Calu3 (cell line): ENCODE measurements at regions not wholly inside any gene's neighbourhood (a gene's known extent, or its start where the extent isn't known, plus 50 kb on each side); places are given as distances from the start of the nearest gene placed in this dataset.

Experiments
- BruUV-seq: library from RNA; stranded (reverse); fragments of 400-500 nt; replicated peaks from 2 replicates; lab custom pipeline; 2021; lab: Mats Ljungman, UMichigan
- CTCF ChIA-PET: fragments of 300-600 bp; sonication (Branson Sonifier 250); formaldehyde crosslinking; loops from one replicate; lab custom pipeline; 2022; ENCODE audit warnings: antibody characterized with exemption; lab: Charles Lee
- DNase-seq: peaks from one replicate; pipeline ENCODE4 v3.0.0; 2022
- H3K27ac Mint-ChIP-seq: one replicate; pipeline ENCODE4 v1.8.0; 2022; ENCODE audit warnings: mixed read lengths; ENCODE audit not compliant: unreplicated experiment
- H3K27me3 Mint-ChIP-seq: one replicate; pipeline ENCODE4 v1.8.0; 2022; ENCODE audit warnings: mixed read lengths; ENCODE audit not compliant: unreplicated experiment
- H3K36me3 Mint-ChIP-seq: one replicate; pipeline ENCODE4 v1.8.0; 2022; ENCODE audit warnings: mild to moderate bottlenecking, moderate library complexity, mixed read lengths; ENCODE audit not compliant: insufficient read depth, unreplicated experiment
- H3K4me1 Mint-ChIP-seq: one replicate; pipeline ENCODE4 v1.8.0; 2022; ENCODE audit warnings: mild to moderate bottlenecking, low read depth, mixed read lengths; ENCODE audit not compliant: unreplicated experiment
- H3K4me3 Mint-ChIP-seq: one replicate; pipeline ENCODE4 v1.8.0; 2022; ENCODE audit warnings: mild to moderate bottlenecking, low read depth, moderate library complexity, mixed read lengths; ENCODE audit not compliant: unreplicated experiment
- H3K9me3 Mint-ChIP-seq: one replicate; pipeline ENCODE4 v1.8.0; 2022; ENCODE audit warnings: low read depth, mixed read lengths; ENCODE audit not compliant: unreplicated experiment
- intact Hi-C: fragments of 100-400 bp; cut with micrococcal nuclease; formaldehyde crosslinking; loops from one replicate; pipeline ENCODE4 v1.10.0; 2022; ENCODE audit not compliant: unreplicated experiment
- TF ChIP-seq, protein P1 (sequence below): fragments of 200-600 bp; IDR thresholded peaks from one replicate; pipeline ENCODE4 v1.8.0; 2022; ENCODE audit warnings: antibody characterized with exemption; ENCODE audit not compliant: unreplicated experiment

GRCh38 chrX:45664727-45665290 lies 464.1 kb upstream of the DIPK2B start:
- TF ChIP-seq, protein P1, sequence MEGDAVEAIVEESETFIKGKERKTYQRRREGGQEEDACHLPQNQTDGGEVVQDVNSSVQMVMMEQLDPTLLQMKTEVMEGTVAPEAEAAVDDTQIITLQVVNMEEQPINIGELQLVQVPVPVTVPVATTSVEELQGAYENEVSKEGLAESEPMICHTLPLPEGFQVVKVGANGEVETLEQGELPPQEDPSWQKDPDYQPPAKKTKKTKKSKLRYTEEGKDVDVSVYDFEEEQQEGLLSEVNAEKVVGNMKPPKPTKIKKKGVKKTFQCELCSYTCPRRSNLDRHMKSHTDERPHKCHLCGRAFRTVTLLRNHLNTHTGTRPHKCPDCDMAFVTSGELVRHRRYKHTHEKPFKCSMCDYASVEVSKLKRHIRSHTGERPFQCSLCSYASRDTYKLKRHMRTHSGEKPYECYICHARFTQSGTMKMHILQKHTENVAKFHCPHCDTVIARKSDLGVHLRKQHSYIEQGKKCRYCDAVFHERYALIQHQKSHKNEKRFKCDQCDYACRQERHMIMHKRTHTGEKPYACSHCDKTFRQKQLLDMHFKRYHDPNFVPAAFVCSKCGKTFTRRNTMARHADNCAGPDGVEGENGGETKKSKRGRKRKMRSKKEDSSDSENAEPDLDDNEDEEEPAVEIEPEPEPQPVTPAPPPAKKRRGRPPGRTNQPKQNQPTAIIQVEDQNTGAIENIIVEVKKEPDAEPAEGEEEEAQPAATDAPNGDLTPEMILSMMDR, result no peak
- CTCF ChIA-PET, result no interaction called here
- intact Hi-C loops, result no loop called here
- no peak for DNase-seq
- Mint-ChIP-seq H3K4me1 (no peaks in the 10 kb centered on the region), H3K36me3 (no peaks in the 10 kb centered on the region), H3K27ac (no peak overlapping the region), H3K4me3 (no peak overlapping the region), H3K9me3 (no peaks in the 10 kb centered on the region), H3K27me3 (no peaks in the 10 kb centered on the region)
- BruUV-seq, result no TSS peak

DNA sequence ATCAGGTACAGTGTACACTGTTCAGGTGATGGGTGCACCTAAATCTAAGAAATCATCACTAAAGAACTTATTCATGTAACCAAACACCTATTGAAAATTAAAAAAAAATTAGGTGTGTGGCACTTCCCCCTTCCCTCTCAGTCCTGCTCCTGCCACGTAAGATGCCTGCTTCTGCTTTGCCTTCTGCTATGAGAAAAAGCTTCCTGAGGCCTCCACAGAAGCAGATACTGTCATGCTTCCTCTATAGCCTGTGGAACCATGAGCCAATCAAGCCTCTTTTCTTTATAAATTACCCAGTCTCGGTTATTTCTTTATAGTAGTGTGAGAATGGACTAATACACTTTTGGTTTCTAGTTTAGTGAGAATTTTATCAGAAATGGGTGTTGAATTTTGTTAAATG lies 459.8 kb upstream of the DIPK2B start:
- Mint-ChIP-seq H3K36me3 (no peaks in the 10 kb centered on the region), H3K9me3 (peaks cover 2% of the 10 kb centered on the region), H3K4me3 (no peak overlapping the region), H3K27ac (no peak overlapping the region), H3K4me1 (no peaks in the 10 kb centered on the region), H3K27me3 (no peaks in the 10 kb centered on the region)
- BruUV-seq, result no TSS peak
- CTCF ChIA-PET, result no interaction called here
- DNase-seq, result no peak
- intact Hi-C loops, result no loop called here
- TF ChIP-seq, protein P1, result no peak

DNA sequence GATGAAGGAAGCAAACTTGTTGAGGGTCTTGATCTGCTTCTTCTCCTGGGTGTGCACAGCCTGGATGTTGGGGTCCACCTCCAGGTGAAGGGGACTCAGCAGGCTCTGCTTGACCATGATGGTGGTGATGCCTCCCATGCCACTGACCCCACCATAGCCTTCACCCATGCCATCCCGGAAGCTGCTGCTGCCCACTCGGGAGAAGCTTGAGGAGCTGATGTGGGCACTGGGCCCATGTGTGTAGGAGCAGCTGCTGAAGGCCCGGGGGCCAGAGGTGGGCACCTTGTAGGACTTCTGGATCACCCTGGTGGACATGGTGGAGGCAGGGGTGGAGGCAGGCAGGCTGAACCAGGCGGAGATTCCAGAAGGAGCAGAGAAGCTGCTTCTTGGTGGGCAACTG lies 432.7 kb upstream of the DIPK2B start:
- TF ChIP-seq, protein P1, result no peak
- H3K27ac Mint-ChIP-seq, result no peak overlapping the region
- no peaks in the 10 kb centered on the region for H3K36me3 Mint-ChIP-seq
- BruUV-seq, result no TSS peak
- no peaks in the 10 kb centered on the region for H3K4me1 Mint-ChIP-seq
- no peak for DNase-seq
- intact Hi-C loops, result no loop called here
- no peaks in the 10 kb centered on the region for H3K27me3 Mint-ChIP-seq
- no peaks in the 10 kb centered on the region for H3K9me3 Mint-ChIP-seq
- no peak overlapping the region for H3K4me3 Mint-ChIP-seq
- CTCF ChIA-PET, result interaction anchor here (0.6 kb wide), 2 partner anchors 826 to 1837 kb away, joined by 3 to 6 read pairs; no protein-coding TSS in a partner anchor

DNA sequence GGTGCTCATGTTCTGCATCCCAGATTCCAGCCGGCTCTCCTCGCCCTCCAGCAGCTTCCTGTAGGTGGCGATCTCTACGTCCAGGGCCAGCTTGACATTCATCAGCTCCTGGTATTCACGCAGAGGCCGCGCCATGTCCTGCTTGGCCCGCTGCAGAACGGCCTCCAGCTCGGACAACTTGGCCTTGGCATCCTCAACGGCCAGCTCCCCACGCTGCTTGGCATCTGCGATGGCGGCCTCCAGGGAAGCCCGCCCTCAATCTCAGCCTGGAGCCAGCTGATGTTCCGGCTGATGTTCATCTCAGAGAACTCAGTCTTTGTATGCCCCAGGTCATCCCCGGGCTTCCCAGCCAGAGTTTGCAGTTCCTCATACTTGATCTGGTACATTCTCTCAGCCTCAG lies 431.8 kb upstream of the DIPK2B start:
- DNase-seq, result no peak
- Mint-ChIP-seq H3K9me3 (no peaks in the 10 kb centered on the region), H3K27me3 (no peaks in the 10 kb centered on the region), H3K4me3 (no peak overlapping the region), H3K4me1 (no peaks in the 10 kb centered on the region), H3K36me3 (no peaks in the 10 kb centered on the region), H3K27ac (no peak overlapping the region)
- intact Hi-C loops, result no loop called here
- no TSS peak for BruUV-seq
- CTCF ChIA-PET, result no interaction called here
- TF ChIP-seq, protein P1, result no peak
